Choroid plexus epithelial cell (primary cell): ENCODE measurements at regions not wholly inside any gene's neighbourhood (a gene's known extent, or its start where the extent isn't known, plus 50 kb on each side); places are given as distances from the start of the nearest gene placed in this dataset.

Experiments
- DNase-seq: peaks from one replicate; pipeline ENCODE4 v3.0.0-alpha.2; 2010; ENCODE audit warnings: low read depth
- H3K4me3 ChIP-seq: 2 replicates; pipeline ENCODE4 v1.5.1; 2011; ENCODE audit warnings: low read depth, mild to moderate bottlenecking, control low read depth, low read length, moderate library complexity
- TF ChIP-seq, protein P1 (sequence below): conservative IDR thresholded peaks from 2 replicates; pipeline ENCODE4 v1.5.1; 2011; ENCODE audit warnings: low read depth, mild to moderate bottlenecking, control low read depth, inconsistent platforms, low read length, moderate library complexity

- TF ChIP-seq, protein P1, sequence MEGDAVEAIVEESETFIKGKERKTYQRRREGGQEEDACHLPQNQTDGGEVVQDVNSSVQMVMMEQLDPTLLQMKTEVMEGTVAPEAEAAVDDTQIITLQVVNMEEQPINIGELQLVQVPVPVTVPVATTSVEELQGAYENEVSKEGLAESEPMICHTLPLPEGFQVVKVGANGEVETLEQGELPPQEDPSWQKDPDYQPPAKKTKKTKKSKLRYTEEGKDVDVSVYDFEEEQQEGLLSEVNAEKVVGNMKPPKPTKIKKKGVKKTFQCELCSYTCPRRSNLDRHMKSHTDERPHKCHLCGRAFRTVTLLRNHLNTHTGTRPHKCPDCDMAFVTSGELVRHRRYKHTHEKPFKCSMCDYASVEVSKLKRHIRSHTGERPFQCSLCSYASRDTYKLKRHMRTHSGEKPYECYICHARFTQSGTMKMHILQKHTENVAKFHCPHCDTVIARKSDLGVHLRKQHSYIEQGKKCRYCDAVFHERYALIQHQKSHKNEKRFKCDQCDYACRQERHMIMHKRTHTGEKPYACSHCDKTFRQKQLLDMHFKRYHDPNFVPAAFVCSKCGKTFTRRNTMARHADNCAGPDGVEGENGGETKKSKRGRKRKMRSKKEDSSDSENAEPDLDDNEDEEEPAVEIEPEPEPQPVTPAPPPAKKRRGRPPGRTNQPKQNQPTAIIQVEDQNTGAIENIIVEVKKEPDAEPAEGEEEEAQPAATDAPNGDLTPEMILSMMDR = no peak
- no peak overlapping the region for H3K4me3 ChIP-seq
- DNase-seq = no peak
These were observed 98.9 kb upstream of the PIAS1 start for GRCh38 chr15:67955252-67955651.

DNA sequence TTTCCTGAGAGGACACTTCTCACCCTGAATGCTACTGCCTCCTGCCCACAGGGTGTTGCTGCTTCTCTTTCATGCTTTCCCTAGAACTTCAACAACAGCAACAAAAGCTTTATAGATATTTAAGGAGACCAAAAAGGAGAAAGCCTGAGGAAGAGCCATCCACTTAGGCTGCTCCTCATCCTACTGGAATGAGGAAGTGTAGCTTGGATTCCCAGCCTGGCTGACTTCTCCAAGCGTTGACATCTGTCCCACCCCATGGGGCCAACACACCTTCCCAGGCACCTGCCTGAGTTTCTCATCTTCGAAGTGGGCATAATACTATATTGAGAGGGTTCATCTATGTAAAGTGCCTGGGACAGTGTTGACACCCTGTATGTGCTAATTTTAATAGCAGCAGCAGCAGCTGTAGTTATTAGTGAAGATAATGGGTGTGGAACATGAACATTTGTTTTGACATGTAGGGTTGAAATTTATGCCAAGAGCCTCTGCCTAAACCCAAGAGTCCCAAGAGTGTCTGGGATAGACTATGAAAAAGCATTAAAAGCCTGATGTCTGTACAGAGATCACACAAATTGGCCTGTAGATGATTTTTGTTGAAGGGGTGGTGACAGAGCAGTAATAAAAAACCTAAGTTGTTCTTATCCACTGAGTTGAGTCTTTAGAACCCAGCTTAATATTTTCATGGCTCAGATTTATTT is 96.5 kb upstream of the PIAS1 start:
- no peak overlapping the region for H3K4me3 ChIP-seq
- TF ChIP-seq, protein P1 = no peak
- no peak for DNase-seq

GRCh38 chr15:67967871-67968431 is 86.2 kb upstream of the PIAS1 start:
- TF ChIP-seq, protein P1 = no peak

GRCh38 chr15:67968564-67968963 is 85.6 kb upstream of the PIAS1 start:
- TF ChIP-seq, protein P1 = no peak
- H3K4me3 ChIP-seq = peak overlapping the region; percentile 56
- DNase-seq = no peak

More at GRCh38 chr15:67967871-67968431, 86.2 kb upstream of the PIAS1 start:
- DNase-seq = peak; percentile 55
- peak overlapping the region; percentile 56 for H3K4me3 ChIP-seq

GRCh38 chr15:67968966-67969365 is 85.1 kb upstream of the PIAS1 start:
- TF ChIP-seq, protein P1 = no peak
- DNase-seq = no peak
- no peak overlapping the region for H3K4me3 ChIP-seq

DNA sequence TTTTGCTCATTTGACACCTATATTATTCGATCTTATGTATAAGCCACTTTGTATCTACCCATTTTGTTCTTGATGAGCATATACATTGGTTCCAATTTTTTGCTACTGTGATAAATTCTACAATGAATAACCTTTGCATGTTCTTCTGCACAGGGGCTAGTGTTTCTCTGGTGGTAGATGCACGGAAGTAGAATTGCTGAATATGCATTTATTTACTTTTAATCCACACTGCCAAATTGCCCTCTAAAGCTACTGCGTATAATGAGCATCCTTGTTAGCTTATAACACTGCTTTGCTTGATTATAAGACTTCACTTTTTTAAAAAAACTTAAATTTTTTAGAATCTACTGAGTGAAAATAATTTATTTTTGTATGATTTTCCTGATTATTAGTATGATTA is 84.2 kb upstream of the PIAS1 start:
- no peak for DNase-seq
- H3K4me3 ChIP-seq = no peak overlapping the region
- TF ChIP-seq, protein P1 = no peak

DNA sequence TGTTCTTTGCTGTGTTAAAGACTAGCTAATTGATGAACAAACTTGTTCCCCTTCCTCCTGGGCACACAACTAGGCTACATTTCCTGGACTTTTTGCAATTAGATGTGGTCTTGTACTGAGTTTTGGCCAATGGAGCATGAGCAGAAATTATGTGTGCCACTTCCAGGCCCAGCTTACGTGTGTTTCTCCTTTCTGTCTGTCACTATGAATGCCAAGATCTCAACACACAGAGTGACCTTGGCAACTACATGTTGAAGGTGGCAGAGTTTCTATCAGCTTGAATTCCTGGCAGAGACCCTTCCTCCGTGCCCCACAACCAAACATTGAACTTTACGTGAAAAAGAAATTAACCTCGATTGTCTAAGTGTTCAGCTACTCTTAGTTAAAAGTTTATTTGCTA is 81.7 kb upstream of the PIAS1 start:
- H3K4me3 ChIP-seq = no peak overlapping the region
- DNase-seq = no peak

More for the DNA sequence above, 81.7 kb upstream of the PIAS1 start:
- TF ChIP-seq, protein P1 = no peak
